ENCODE measurements at regions not wholly inside any gene's neighbourhood (a gene's known extent, or its start where the extent isn't known, plus 50 kb on each side); places are given as distances from the start of the nearest gene placed in this dataset.
"Not testable (repeated sequence)": the region's sequence is repeated elsewhere in the genome, so short reads cannot be mapped to it uniquely, and the experiment has no call there.

GRCh38 chr6:47180633-47181032 lies 129.1 kb downstream of the TNFRSF21 start:
- no peak for DNase-seq

DNA sequence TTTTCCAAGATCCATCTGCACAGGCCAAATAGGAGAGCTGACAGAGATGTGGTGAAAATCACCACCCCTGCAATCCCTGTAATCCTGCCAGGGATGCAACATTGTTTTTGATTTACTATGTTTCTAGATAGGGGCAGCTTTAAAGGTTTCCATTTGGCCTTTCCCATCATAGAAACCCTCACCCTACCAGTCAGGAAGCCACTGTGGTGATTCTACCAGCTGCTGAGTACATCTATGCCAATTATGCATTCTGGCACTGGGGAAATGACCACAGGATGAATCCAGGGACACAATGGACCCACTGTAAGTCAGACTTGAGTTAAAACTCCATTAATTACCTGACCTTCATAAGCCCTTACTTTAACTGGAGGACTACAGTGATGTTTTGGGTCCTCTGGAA lies 130.4 kb downstream of the TNFRSF21 start:
- DNase-seq, result no peak

DNA sequence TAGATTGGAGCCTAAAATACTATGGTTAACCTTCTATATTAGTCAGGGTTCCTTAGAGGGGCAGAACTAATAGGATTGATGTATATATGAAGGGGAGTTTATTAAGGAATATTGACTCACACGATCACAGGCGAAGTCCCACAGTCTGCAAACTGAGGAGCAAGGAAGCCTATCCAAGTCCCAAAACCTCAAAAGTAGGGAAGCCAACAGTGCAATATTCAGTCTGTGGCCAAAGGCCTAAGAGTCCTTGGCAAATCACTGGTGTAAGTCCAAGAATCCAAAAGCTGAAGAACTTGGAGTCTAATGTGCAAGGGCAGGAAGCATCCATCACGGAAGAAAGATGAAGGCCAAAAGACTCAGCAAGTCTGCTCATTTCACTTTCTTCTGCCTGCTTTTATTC lies 133.5 kb upstream of the ADGRF1 start:
- no peak for DNase-seq

GRCh38 chr6:47174502-47175023 lies 132.4 kb upstream of the ADGRF1 start:
- DNase-seq, result no peak

DNA sequence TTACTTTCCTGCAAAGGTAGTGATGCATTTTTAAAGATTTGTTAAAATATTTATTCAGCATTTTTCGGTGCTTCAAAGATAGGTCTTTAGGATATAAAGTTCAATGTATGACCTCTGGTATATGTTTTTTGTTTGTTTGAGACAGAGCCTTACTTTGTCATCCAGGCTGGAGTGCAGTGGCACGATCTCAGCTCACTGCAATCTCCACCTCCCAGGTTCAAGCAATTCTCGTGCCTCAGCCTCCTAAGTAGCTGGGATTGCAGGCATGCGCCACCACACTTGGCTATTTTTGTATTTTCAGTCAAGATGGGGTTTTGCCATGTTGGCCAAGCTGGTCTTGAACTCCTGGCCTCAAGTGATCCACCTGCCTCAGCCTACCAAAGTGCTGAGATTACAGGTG lies 131.9 kb upstream of the ADGRF1 start:
- DNase-seq, result not testable (repeated sequence)

DNA sequence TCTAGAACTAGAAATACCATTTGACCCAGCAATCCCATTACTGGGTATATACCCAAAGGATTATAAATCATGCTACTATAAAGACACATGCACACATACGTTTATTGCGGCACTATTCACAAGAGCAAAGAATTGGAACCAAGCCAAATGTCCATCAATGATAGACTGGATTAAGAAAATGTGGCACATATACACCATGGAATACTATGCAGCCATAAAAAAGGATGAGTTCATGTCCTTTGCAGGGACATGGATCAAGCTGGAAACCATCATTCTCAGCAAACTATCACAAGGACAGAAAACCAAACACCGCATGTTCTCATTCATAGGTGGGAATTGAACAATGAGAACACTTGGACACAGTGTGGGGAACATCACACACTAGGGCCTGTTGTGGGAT lies 131.0 kb upstream of the ADGRF1 start:
- not testable (repeated sequence) for DNase-seq

DNA sequence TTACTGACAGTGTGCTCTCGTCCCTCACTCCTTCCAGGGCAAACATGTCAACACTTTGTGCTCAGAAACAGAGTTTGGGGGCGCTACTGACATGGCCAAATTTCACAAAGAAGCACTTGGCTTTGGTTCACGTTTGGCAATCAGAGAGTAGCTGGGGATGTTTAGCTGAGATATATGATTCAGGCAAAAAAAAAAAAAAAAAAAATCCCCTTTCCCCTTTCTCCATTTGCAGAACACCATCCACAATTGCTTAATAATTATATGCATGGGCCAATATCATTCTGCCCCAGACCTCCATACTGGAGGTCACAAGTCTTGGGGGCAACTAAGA lies 128.4 kb upstream of the ADGRF1 start:
- DNase-seq, result no peak

DNA sequence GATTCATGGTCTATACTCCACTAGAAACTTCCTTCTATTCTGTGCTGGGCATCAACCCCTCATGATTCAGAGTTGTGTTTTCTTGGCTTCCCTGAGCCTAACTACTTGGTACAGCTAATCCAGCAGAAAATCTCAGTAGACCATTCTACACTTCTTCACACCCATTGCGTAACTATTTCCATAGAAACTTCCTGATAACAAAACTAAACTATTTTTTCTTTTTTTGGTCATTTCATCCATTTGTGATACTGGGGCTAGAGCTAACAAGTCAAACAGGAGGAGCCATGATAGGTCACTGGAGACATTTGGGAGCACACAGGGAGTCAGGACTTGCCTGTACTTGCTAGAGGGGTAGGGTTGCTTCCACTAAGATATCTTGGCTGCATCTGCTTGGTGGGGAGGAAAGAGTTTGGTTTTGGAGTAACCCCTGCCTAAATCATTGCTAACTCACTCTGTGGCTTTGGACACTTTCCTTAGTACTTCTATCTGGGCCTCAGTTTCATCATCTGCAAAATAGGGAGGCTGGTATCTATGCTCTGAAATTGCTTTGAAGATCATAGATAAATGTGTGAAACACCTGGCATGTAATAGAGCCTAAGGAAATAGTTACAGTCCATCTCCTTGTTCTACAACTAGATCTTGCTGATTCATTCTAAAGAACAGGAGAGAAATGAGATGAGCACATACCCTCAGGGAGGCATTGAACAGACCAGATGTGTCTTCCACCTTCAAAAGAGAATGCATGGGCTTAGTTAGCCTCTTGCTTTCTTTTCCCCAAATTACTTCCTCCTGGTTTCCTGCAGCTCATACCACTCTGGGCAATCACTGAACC lies 127.9 kb upstream of the ADGRF1 start:
- DNase-seq, result no peak

DNA sequence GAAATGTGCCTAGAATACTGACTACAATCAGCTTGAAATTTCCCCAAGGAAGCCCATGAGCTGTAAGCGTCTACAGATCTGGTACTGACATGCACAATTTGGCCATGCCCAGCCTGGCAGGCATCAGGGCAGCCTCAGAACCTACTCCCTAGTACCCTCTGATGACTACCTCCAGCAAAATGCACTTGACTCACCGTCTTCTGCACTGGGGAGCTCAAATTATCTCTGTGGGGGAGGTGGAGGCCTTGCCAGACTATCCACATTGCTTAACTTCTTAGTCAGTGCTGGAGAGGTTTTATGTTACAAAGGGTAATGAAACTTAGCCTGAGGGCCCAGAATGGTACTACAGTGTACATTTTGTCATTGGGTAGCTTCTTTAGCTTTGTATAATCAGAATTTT lies 126.0 kb upstream of the ADGRF1 start:
- DNase-seq, result no peak

- no peak for DNase-seq
Measured at GRCh38 chr6:47165918-47166317, 123.8 kb upstream of the ADGRF1 start.

DNA sequence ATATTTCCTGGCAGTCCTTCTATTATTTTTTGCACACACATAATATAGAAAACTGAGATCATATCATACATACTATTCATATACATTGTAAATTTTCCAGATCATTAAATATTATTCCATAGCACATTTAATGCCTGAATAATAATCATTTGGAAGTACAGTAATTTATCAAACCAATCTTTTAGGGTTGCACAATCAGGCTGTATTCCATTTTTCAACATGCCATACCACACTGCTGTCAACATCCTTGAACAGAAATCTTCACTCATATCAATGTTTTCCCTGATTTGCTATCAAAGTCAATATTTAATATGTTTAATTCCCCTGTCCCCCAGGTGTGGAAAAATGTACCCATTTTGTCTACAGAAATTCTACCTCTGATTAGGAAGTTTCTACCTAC lies 122.7 kb upstream of the ADGRF1 start:
- DNase-seq, result no peak

- DNase-seq, result no peak
Measured at GRCh38 chr6:47163536-47163935, 121.4 kb upstream of the ADGRF1 start.

DNA sequence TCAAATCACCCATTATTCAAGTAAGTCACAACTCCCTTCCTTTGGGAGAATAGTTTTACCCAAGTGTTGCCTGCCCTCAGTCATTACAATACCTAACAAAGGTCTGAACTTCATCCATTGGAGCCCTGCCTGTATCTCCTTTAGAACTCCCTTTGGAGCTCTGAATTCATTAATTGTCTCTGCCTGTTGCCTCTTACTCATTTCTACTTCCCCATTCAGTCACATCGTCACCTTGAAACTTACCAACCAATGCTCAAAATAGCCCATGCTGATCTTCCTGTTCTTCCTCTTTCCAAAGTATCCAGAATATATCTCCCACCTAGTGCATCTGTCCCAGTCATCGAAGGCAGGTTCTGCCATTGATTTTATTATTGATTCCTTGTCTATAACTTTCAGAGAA lies 120.7 kb upstream of the ADGRF1 start:
- no peak for DNase-seq

GRCh38 chr6:47162231-47162630 lies 120.1 kb upstream of the ADGRF1 start:
- no peak for DNase-seq

GRCh38 chr6:47161176-47161687 lies 119.1 kb upstream of the ADGRF1 start:
- DNase-seq, result no peak

DNA sequence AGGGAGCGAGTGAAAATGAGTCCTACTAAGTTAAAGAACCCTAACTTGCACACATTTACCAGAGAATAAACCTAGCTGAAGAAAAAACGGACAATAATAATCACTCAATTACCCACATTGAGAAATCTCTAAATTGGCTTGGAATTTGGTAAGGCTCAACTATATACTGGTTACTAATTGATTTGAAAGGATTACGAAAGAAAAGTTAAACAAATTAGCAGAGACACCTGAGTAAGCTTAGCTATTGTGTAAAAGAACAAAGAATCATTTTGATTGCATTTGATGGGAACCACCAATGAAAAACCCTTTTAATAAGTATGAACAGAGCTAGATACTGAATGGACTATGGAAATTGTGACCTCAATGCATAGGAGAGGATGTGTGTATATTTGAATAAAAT lies 118.6 kb upstream of the ADGRF1 start:
- DNase-seq, result no peak

GRCh38 chr6:47159763-47160162 lies 117.6 kb upstream of the ADGRF1 start:
- DNase-seq, result no peak

GRCh38 chr6:47157653-47158219 lies 115.6 kb upstream of the ADGRF1 start:
- DNase-seq, result no peak

DNA sequence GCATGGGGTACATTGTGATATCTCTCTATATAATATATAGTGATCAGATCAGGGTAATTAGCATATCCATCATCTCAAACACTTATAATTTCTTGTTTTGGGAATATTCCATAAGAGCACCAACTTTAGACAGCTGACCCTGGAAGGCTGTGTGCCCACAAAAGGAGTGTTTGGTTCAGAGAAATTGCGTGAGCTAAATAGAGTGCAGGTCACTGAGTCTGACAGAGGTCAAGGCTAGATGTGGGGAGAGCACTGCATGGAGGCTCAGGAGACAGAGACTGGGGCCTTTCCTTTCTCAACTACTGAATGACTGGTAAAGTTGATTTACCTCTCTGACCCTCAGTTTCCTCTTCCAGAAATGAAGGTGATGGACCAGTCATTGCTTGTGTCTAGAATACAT lies 114.9 kb upstream of the ADGRF1 start:
- DNase-seq, result no peak

DNA sequence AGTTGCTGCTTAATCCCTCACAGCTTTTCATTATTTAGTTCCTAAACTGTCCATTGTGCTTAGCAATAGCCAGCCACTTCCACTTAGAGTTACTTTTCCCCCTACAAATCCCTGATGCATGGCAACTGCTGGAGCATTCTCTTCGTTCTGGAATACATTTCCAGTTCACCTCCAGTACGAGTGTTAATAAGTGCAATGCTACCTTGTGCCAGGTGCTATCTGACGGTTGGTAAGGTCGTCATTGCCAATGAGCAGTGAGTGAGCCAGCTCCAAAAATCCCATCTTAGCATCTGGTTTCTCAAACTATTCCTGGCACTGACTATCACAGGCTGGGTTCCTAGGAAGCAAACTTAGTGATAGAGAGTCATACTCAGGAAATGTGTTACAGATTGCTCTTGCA lies 114.1 kb upstream of the ADGRF1 start:
- no peak for DNase-seq

GRCh38 chr6:47153404-47153755 lies 111.2 kb upstream of the ADGRF1 start:
- DNase-seq, result no peak

DNA sequence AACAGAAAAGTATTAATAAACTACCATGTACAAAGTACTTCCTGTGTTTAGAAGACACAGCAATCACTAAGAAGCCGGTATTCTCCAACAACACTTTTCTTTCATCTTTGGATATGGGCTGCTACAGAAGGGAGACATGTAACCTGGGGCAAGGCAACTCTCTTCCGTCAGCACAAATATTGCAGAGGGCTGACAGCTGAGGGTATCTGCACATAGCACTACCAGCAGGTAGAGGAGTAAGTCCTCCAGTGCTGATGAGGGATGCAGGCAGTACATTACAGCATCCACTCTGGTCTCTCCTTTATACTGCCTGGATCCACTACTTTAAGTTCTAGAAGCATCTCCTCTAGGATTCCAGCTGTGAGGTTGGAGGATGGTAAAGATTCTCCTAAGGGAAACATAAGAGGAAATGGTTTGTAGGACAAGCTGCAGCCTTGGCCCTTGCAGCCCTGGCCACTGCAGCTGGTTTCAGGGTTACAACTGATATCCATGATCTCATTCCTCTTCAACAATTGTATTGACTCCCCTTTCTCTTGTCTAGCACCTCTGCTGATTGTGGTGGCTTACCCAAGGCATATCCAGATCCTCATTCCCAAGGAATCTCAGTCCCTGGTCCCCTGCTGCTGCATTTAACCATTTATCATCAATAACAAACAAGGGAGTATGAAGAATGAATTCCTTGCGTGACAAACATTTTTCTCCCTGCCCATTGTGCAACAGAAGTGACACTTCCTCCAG lies 110.7 kb upstream of the ADGRF1 start:
- DNase-seq, result no peak

GRCh38 chr6:47151232-47151898 lies 109.2 kb upstream of the ADGRF1 start:
- no peak for DNase-seq

Data from activated T-cell treated with anti-CD3 and anti-CD28 coated beads, Interleukin-2, amount 50 U/mL, for 48 hours (primary cell).